ENCODE measurements at regions not wholly inside any gene's neighbourhood (a gene's known extent, or its start where the extent isn't known, plus 50 kb on each side); places are given as distances from the start of the nearest gene placed in this dataset.

GRCh38 chr5:16313761-16314160, 134.2 kb upstream of the MARCHF11 start:
- H3K9ac ChIP-seq (ENCODE audit: insufficient read depth, low read depth, low read length): no peak overlapping the region
- no TSS peak for BruUV-seq (replicated peaks)
- no peak overlapping the region for H2AFZ ChIP-seq (ENCODE audit: low read length)
- no peak overlapping the region for H3K27ac ChIP-seq (ENCODE audit: extremely low read length, insufficient read depth, low read length)
- CTCF ChIA-PET (ENCODE audit: low intra/inter-chr PET ratio, low total read pairs): no interaction called here
- FAIRE-seq (no peak), ATAC-seq (no peak), DNase-seq (ENCODE audit: low spot score) (no peak)
- no peak overlapping the region for H3K4me3 ChIP-seq (replicated peaks in 1 of 3; ENCODE audit: insufficient read depth in 1 of 3, low read depth in 2 of 3, low read length in 3 of 3)
- H3K9me3 ChIP-seq (ENCODE audit: low read length): no peaks in the 10 kb centered on the region
- H3K79me2 ChIP-seq (ENCODE audit: insufficient read depth, low read length): no peaks in the 10 kb centered on the region
- no peak overlapping the region for H3K4me2 ChIP-seq (ENCODE audit: low read depth, low read length)
- WGBS (ENCODE audit: low lambda C conversion rate): under 1% methylated on average over 3 of the region's 3 CpGs
- in situ Hi-C loops (cut with HindIII; ENCODE audit: extremely low pct_ligation_motif_present, low pct_unique_long_range_greater_than_20kb) (no loop called here), intact Hi-C loops (cut with micrococcal nuclease; ENCODE audit: unreplicated experiment) (no loop called here)
- no peaks in the 10 kb centered on the region for H3K4me1 ChIP-seq (ENCODE audit: insufficient read depth, low read length)
- H3K36me3 ChIP-seq (replicated peaks in 1 of 2; ENCODE audit: control insufficient read depth in 1 of 2, insufficient read depth in 2 of 2, low read length in 2 of 2): no peaks in the 10 kb centered on the region
- H4K20me1 ChIP-seq (ENCODE audit: insufficient read depth, low read length): no peaks in the 10 kb centered on the region
- no peak for TF ChIP-seq TIGD3 (CRISPR knock-in tag; IDR thresholded peaks at IDR 0.05; ENCODE audit: borderline replicate concordance)
- TF ChIP-seq MAFK (conservative IDR thresholded peaks at IDR 0.05 in 1 of 2, IDR thresholded peaks at IDR 0.05 in 1 of 2; ENCODE audit: low read length in 2 of 2): peak; percentile 49 to 77; a peak in 3 of 4 replicates
- TF ChIP-seq MAFF (IDR thresholded peaks at IDR 0.05; ENCODE audit: low read depth, low read length): peak; percentile 41; the same call in 1 of the 2 replicates
- POLR2A ChIA-PET: no interaction called here
- H3K27me3 ChIP-seq (ENCODE audit: control insufficient read depth in 1 of 2, insufficient read depth in 2 of 2, low read length in 2 of 2): no peaks in the 10 kb centered on the region

- Histone ChIP-seq H3K27me3 (ENCODE audit: control insufficient read depth in 1 of 2, insufficient read depth in 2 of 2, low read length in 2 of 2) (no peaks in the 10 kb centered on the region), H3K27ac (ENCODE audit: extremely low read length, insufficient read depth, low read length) (no peak overlapping the region), H4K20me1 (ENCODE audit: insufficient read depth, low read length) (no peaks in the 10 kb centered on the region), H3K79me2 (ENCODE audit: insufficient read depth, low read length) (no peaks in the 10 kb centered on the region), H3K4me3 (replicated peaks in 1 of 3; ENCODE audit: insufficient read depth in 1 of 3, low read depth in 2 of 3, low read length in 3 of 3) (no peak overlapping the region), H3K9ac (ENCODE audit: insufficient read depth, low read depth, low read length) (no peak overlapping the region), H3K4me2 (ENCODE audit: low read depth, low read length) (no peak overlapping the region), H3K9me3 (ENCODE audit: low read length) (no peaks in the 10 kb centered on the region), H3K4me1 (ENCODE audit: insufficient read depth, low read length) (no peaks in the 10 kb centered on the region), H2AFZ (ENCODE audit: low read length) (no peak overlapping the region), H3K36me3 (replicated peaks in 1 of 2; ENCODE audit: control insufficient read depth in 1 of 2, insufficient read depth in 2 of 2, low read length in 2 of 2) (no peaks in the 10 kb centered on the region)
- ChIA-PET POLR2A (no interaction called here), CTCF (ENCODE audit: low intra/inter-chr PET ratio, low total read pairs) (no interaction called here)
- 0% methylated on average over 3 of the region's 3 CpGs for WGBS (ENCODE audit: low lambda C conversion rate)
- no peak for ATAC-seq
- no peak for FAIRE-seq
- in situ Hi-C loops (cut with HindIII; ENCODE audit: extremely low pct_ligation_motif_present, low pct_unique_long_range_greater_than_20kb): no loop called here
- intact Hi-C loops (cut with micrococcal nuclease; ENCODE audit: unreplicated experiment): no loop called here
- TF ChIP-seq ZSCAN22 (CRISPR knock-in tag; IDR thresholded peaks at IDR 0.05) (no peak), SRSF1 (optimal IDR thresholded peaks at IDR 0.05; ENCODE audit: low read depth, low read length) (no peak), PLRG1 (conservative IDR thresholded peaks at IDR 0.05) (no peak), ZNF572 (CRISPR knock-in tag; IDR thresholded peaks at IDR 0.05) (no peak)
- DNase-seq (ENCODE audit: low spot score): no peak
- no TSS peak for BruUV-seq (replicated peaks)
Observed at GRCh38 chr5:16312785-16313184, 133.2 kb upstream of the MARCHF11 start.
